CD14-positive monocyte (primary cell): ENCODE measurements at regions not wholly inside any gene's neighbourhood (a gene's known extent, or its start where the extent isn't known, plus 50 kb on each side); places are given as distances from the start of the nearest gene placed in this dataset.

ENCODE experiments used
- DNase-seq, 3 donors: peaks; one replicate each; pipeline ENCODE4 v3.0.0-alpha.2; 2011 to 2022
- H2AFZ ChIP-seq: 2 replicates; pipeline ENCODE4 v1.6.0; 2012; ENCODE audit warnings: mild to moderate bottlenecking, low read depth, low read length, inconsistent platforms; ENCODE audit not compliant: insufficient read depth, poor library complexity, severe bottlenecking
- H3K27ac ChIP-seq, 2 donors: 1 replicate in 1 of 2; 2 replicates in 1 of 2; pipeline ENCODE4 v1.5.1; 2012 to 2013; ENCODE audit warnings: low read length in 2 of 2, control low read depth in 1 of 2, inconsistent platforms in 1 of 2, low read depth in 1 of 2, mild to moderate bottlenecking in 1 of 2
- H3K27me3 ChIP-seq, 2 donors: one replicate each; pipeline versions ENCODE4 v1.6.0 to v1.6.1; 2011 to 2013; ENCODE audit warnings: low read length in 2 of 2; ENCODE audit not compliant: control insufficient read depth in 2 of 2, insufficient read depth in 2 of 2
- H3K36me3 ChIP-seq, 2 donors: replicated peaks in 1 of 2; 1 replicate in 1 of 2; 2 replicates in 1 of 2; pipeline versions ENCODE4 v1.5.1 to v1.6.1; 2012 to 2013; ENCODE audit warnings: low read length in 2 of 2, control low read depth in 1 of 2, inconsistent platforms in 1 of 2, mild to moderate bottlenecking in 1 of 2; ENCODE audit not compliant: insufficient read depth in 2 of 2, control insufficient read depth in 1 of 2
- H3K4me1 ChIP-seq, 2 donors: 1 replicate in 1 of 2; 2 replicates in 1 of 2; pipeline versions ENCODE4 v1.5.1 to v1.6.1; 2012 to 2013; ENCODE audit warnings: low read length in 2 of 2, control low read depth in 1 of 2, inconsistent platforms in 1 of 2, mild to moderate bottlenecking in 1 of 2, moderate library complexity in 1 of 2; ENCODE audit not compliant: insufficient read depth in 2 of 2, control insufficient read depth in 1 of 2
- H3K4me2 ChIP-seq: replicated peaks from 2 replicates; pipeline ENCODE3; 2012; ENCODE audit warnings: low read length, moderate library complexity, mild to moderate bottlenecking; ENCODE audit not compliant: poor library complexity, severe bottlenecking; ENCODE audit errors: extremely low read depth
- H3K4me3 ChIP-seq, 3 experiments: fragments of 200-600 bp in 1 of 3; sonication (generic) in 1 of 3; replicated peaks in 1 of 3; 1 replicate in 2 of 3; 2 replicates in 1 of 3; pipeline ENCODE4 v1.5.1; 2011 to 2013; ENCODE audit warnings: low read length in 3 of 3, mild to moderate bottlenecking in 3 of 3, control low read depth in 2 of 3, low read depth in 2 of 3, inconsistent platforms in 1 of 3, moderate library complexity in 1 of 3
- H3K79me2 ChIP-seq: 2 replicates; pipeline ENCODE4 v1.6.0; 2012; ENCODE audit warnings: mild to moderate bottlenecking, control low read depth, inconsistent platforms, low read length, moderate library complexity; ENCODE audit not compliant: insufficient read depth
- H3K9ac ChIP-seq: 2 replicates; pipeline ENCODE4 v1.6.0; 2017; ENCODE audit warnings: low read length, mild to moderate bottlenecking; ENCODE audit not compliant: insufficient read depth, poor library complexity, severe bottlenecking
- H3K9me3 ChIP-seq, 2 donors: replicated peaks in 1 of 2; 1 replicate in 1 of 2; 2 replicates in 1 of 2; pipeline versions ENCODE4 v1.5.1 to v1.6.1; 2012 to 2013; ENCODE audit warnings: low read length in 2 of 2, control low read depth in 1 of 2; ENCODE audit not compliant: control insufficient read depth in 1 of 2, insufficient read depth in 1 of 2
- H4K20me1 ChIP-seq: 2 replicates; pipeline ENCODE4 v1.6.0; 2012; ENCODE audit warnings: mild to moderate bottlenecking, low read length, control low read depth, moderate library complexity; ENCODE audit not compliant: insufficient read depth
- H3K27ac Mint-ChIP-seq, 7 donors: one replicate each; pipeline ENCODE4 v1.8.0; 2020; ENCODE audit warnings: mild to moderate bottlenecking in 7 of 7, mixed read lengths in 7 of 7, moderate library complexity in 6 of 7, inconsistent platforms in 2 of 7
- H3K27me3 Mint-ChIP-seq, 3 donors: one replicate each; pipeline ENCODE4 v1.8.0; 2021 to 2022; ENCODE audit warnings: low read depth in 3 of 3, mild to moderate bottlenecking in 3 of 3, mixed read lengths in 3 of 3, moderate library complexity in 3 of 3, inconsistent platforms in 1 of 3
- H3K36me3 Mint-ChIP-seq, 2 donors: one replicate each; pipeline ENCODE4 v1.8.0; 2020; ENCODE audit warnings: mixed read lengths in 2 of 2, inconsistent platforms in 1 of 2, mild to moderate bottlenecking in 1 of 2
- H3K4me1 Mint-ChIP-seq: one replicate; pipeline ENCODE4 v1.8.0; 2020; ENCODE audit warnings: mild to moderate bottlenecking, mixed read lengths
- H3K4me3 Mint-ChIP-seq, 2 donors: one replicate each; pipeline ENCODE4 v1.8.0; 2020; ENCODE audit warnings: mild to moderate bottlenecking in 2 of 2, mixed read lengths in 2 of 2, moderate library complexity in 1 of 2
- H3K9me3 Mint-ChIP-seq, 7 donors: one replicate each; pipeline ENCODE4 v1.8.0; 2020 to 2022; ENCODE audit warnings: mixed read lengths in 7 of 7, mild to moderate bottlenecking in 6 of 7, moderate library complexity in 6 of 7, inconsistent platforms in 2 of 7
- WGBS: methylation state at CpG from one replicate; pipeline ENCODE4 v1.1.5; 2013; ENCODE audit warnings: missing lambda C conversion rate; ENCODE audit not compliant: insufficient coverage; 5-methylcytosine and 5-hydroxymethylcytosine counted together
- intact Hi-C, 2 donors: fragments of 100-400 bp; cut with micrococcal nuclease; formaldehyde crosslinking; loops; one replicate each; pipeline versions ENCODE4 v1.15.0 to v1.15.1; 2023
- TF ChIP-seq, protein P1 (sequence below): fragments of 200-600 bp; IDR thresholded peaks from one replicate; pipeline ENCODE4 v1.8.0; 2022; ENCODE audit warnings: antibody characterized with exemption, mild to moderate bottlenecking

DNA sequence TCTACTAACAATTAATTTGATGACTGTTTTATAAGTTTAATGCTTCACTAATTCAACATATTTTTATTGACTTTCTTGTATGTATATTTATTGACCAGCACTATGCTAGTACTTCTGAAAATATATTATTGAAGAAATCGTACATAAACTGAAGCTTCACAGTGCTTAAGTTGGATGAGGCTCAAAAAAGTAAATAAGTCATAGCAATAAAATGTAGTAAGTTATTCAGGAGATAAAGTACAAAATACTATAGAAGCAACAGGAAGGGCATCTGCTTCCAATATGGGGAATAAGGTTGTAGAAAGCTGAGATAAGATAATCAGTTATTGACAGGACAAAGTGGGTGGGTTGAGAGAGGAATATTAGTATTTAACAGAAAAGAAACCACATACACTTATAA, 944.9 kb upstream of the MIR17HG start:
- Histone ChIP-seq H3K4me3 (no peak overlapping the region), H3K79me2 (no peaks in the 10 kb centered on the region), H3K36me3 (no peaks in the 10 kb centered on the region), H3K9me3 (peaks cover 25 to 29% of the 10 kb centered on the region in 2 donors), H3K4me2 (no peak overlapping the region), H3K27me3 (no peaks in the 10 kb centered on the region), H2AFZ (no peak overlapping the region), H4K20me1 (no peaks in the 10 kb centered on the region), H3K9ac (no peak overlapping the region), H3K27ac (no peak overlapping the region), H3K4me1 (no peaks in the 10 kb centered on the region)
- intact Hi-C loops = no loop called here
- no peak overlapping the region for H3K4me3 Mint-ChIP-seq
- no peak overlapping the region for H3K27ac Mint-ChIP-seq
- TF ChIP-seq, protein P1, sequence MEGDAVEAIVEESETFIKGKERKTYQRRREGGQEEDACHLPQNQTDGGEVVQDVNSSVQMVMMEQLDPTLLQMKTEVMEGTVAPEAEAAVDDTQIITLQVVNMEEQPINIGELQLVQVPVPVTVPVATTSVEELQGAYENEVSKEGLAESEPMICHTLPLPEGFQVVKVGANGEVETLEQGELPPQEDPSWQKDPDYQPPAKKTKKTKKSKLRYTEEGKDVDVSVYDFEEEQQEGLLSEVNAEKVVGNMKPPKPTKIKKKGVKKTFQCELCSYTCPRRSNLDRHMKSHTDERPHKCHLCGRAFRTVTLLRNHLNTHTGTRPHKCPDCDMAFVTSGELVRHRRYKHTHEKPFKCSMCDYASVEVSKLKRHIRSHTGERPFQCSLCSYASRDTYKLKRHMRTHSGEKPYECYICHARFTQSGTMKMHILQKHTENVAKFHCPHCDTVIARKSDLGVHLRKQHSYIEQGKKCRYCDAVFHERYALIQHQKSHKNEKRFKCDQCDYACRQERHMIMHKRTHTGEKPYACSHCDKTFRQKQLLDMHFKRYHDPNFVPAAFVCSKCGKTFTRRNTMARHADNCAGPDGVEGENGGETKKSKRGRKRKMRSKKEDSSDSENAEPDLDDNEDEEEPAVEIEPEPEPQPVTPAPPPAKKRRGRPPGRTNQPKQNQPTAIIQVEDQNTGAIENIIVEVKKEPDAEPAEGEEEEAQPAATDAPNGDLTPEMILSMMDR = no peak
- WGBS = no CpG with 5 or more reads among the region's 1 CpG
- H3K36me3 Mint-ChIP-seq = no peaks in the 10 kb centered on the region
- no peak for DNase-seq
- H3K9me3 Mint-ChIP-seq = peaks cover 2 to 23% (median 15%) of the 10 kb centered on the region in 7 donors
- no peaks in the 10 kb centered on the region for H3K4me1 Mint-ChIP-seq
- H3K27me3 Mint-ChIP-seq = no peaks in the 10 kb centered on the region

DNA sequence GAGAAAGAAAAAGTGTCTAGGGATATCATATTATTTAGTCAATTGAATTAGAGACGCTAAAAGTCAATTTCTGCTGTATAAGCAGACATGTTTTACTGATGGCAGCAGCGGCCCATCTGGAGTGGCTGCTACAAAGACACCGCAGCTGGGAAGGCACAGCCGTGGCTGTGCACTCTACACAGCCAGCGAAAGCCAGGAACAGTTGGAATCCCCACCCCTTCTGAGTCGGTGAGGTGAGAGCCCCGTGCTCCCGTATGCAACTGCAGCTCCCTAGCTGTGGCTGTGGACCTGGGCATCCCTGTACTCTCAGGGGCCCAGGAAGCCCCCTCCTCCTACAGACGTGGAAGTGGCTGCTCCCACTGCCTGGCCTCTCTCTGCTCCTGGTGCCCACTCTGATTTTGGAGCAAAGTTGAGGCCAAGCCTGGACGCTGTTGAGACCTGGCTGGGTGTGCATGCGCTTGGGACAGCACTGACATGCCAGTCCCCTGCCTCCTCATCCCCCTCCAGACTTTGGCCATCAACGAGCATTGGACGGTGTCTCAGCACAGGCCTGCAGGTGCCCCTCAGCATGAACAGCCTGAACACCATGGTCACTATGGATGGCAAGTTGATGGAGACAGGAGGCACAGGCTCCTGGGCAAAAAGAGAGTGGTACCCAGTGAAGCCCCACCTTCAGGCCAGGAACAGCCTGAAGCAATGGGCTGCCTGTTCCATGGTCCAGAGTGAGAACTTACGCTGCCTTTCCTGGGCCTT, 944.0 kb upstream of the MIR17HG start:
- Mint-ChIP-seq H3K4me3 (no peak overlapping the region), H3K27ac (no peak overlapping the region), H3K36me3 (no peaks in the 10 kb centered on the region), H3K9me3 (peaks cover 2 to 22% (median 14%) of the 10 kb centered on the region in 7 donors), H3K4me1 (no peaks in the 10 kb centered on the region), H3K27me3 (no peaks in the 10 kb centered on the region)
- Histone ChIP-seq H3K4me1 (no peaks in the 10 kb centered on the region), H3K9ac (no peak overlapping the region), H3K36me3 (no peaks in the 10 kb centered on the region), H4K20me1 (no peaks in the 10 kb centered on the region), H3K4me2 (no peak overlapping the region), H3K4me3 (no peak overlapping the region), H3K9me3 (peaks cover 25 to 28% of the 10 kb centered on the region in 2 donors), H3K27me3 (no peaks in the 10 kb centered on the region), H3K27ac (no peak overlapping the region), H3K79me2 (no peaks in the 10 kb centered on the region), H2AFZ (no peak overlapping the region)
- no peak for DNase-seq
- intact Hi-C loops = no loop called here
- TF ChIP-seq, protein P1 = no peak
- 97% methylated on average over 9 of the region's 14 CpGs for WGBS
